Memory B cell (primary cell): ENCODE measurements at regions not wholly inside any gene's neighbourhood (a gene's known extent, or its start where the extent isn't known, plus 50 kb on each side); places are given as distances from the start of the nearest gene placed in this dataset.

Experiments used
- ATAC-seq: fragments of 150-1000 bp; cut with Tn5 transposase; 2 replicates; pipeline ENCODE4 v1.10.0; 2021; ENCODE audit warnings: low read depth, mild to moderate bottlenecking, moderate library complexity
- DNase-seq, 2 donors: peaks; one replicate each; pipeline ENCODE4 v3.0.0; 2022; ENCODE audit warnings: low spot score in 2 of 2
- H3K27ac Mint-ChIP-seq: one replicate; pipeline ENCODE4 v1.8.0; 2022; ENCODE audit warnings: mild to moderate bottlenecking, moderate library complexity, mixed read lengths
- H3K27me3 Mint-ChIP-seq: one replicate; pipeline ENCODE4 v1.8.0; 2022; ENCODE audit warnings: mixed read lengths
- H3K36me3 Mint-ChIP-seq: one replicate; pipeline ENCODE4 v1.8.0; 2022; ENCODE audit warnings: mild to moderate bottlenecking, mixed read lengths
- H3K4me1 Mint-ChIP-seq: one replicate; pipeline ENCODE4 v1.8.0; 2022; ENCODE audit warnings: mixed read lengths
- H3K4me3 Mint-ChIP-seq: one replicate; pipeline ENCODE4 v1.8.0; 2022; ENCODE audit warnings: mild to moderate bottlenecking, moderate library complexity, mixed read lengths
- H3K9me3 Mint-ChIP-seq: one replicate; pipeline ENCODE4 v1.8.0; 2022; ENCODE audit warnings: mixed read lengths

- ATAC-seq, result no peak
- H3K4me1 Mint-ChIP-seq, result peaks cover 3% of the 10 kb centered on the region
Measured at GRCh38 chr1:57991289-57991688, 555.2 kb downstream of the OMA1 start.

GRCh38 chr1:57989877-57990276, 556.6 kb downstream of the OMA1 start:
- no peaks in the 10 kb centered on the region for H3K36me3 Mint-ChIP-seq

More at GRCh38 chr1:57991289-57991688, 555.2 kb downstream of the OMA1 start:
- H3K9me3 Mint-ChIP-seq, result no peaks in the 10 kb centered on the region
- no peaks in the 10 kb centered on the region for H3K27me3 Mint-ChIP-seq
- DNase-seq, result no peak
- H3K27ac Mint-ChIP-seq, result no peak overlapping the region
- no peak overlapping the region for H3K4me3 Mint-ChIP-seq
- H3K36me3 Mint-ChIP-seq, result no peaks in the 10 kb centered on the region

GRCh38 chr1:57987523-57987922, 559.0 kb downstream of the OMA1 start:
- H3K4me1 Mint-ChIP-seq, result peaks cover 4% of the 10 kb centered on the region
- H3K27me3 Mint-ChIP-seq, result no peaks in the 10 kb centered on the region
- H3K27ac Mint-ChIP-seq, result peak overlapping the region; percentile 16
- H3K36me3 Mint-ChIP-seq, result no peaks in the 10 kb centered on the region
- no peak for DNase-seq
- H3K4me3 Mint-ChIP-seq, result no peak overlapping the region
- ATAC-seq, result no peak
- no peaks in the 10 kb centered on the region for H3K9me3 Mint-ChIP-seq

More at GRCh38 chr1:57989877-57990276, 556.6 kb downstream of the OMA1 start:
- H3K4me3 Mint-ChIP-seq, result no peak overlapping the region
- H3K9me3 Mint-ChIP-seq, result no peaks in the 10 kb centered on the region
- ATAC-seq, result no peak
- no peak for DNase-seq
- H3K27ac Mint-ChIP-seq, result no peak overlapping the region
- peaks cover 4% of the 10 kb centered on the region for H3K4me1 Mint-ChIP-seq
- H3K27me3 Mint-ChIP-seq, result no peaks in the 10 kb centered on the region

GRCh38 chr1:57986432-57986831, 560.1 kb downstream of the OMA1 start:
- ATAC-seq, result peak; percentile 97
- no peak overlapping the region for H3K27ac Mint-ChIP-seq

GRCh38 chr1:57984277-57984676, 560.4 kb upstream of the DAB1 start:
- H3K4me1 Mint-ChIP-seq, result peaks cover 4% of the 10 kb centered on the region
- no peaks in the 10 kb centered on the region for H3K9me3 Mint-ChIP-seq
- no peaks in the 10 kb centered on the region for H3K27me3 Mint-ChIP-seq
- ATAC-seq (no peak), DNase-seq (no peak)
- no peak overlapping the region for H3K4me3 Mint-ChIP-seq
- no peaks in the 10 kb centered on the region for H3K36me3 Mint-ChIP-seq
- no peak overlapping the region for H3K27ac Mint-ChIP-seq

More at GRCh38 chr1:57986432-57986831, 560.1 kb downstream of the OMA1 start:
- no peaks in the 10 kb centered on the region for H3K36me3 Mint-ChIP-seq
- peaks cover 4% of the 10 kb centered on the region for H3K4me1 Mint-ChIP-seq
- no peak overlapping the region for H3K4me3 Mint-ChIP-seq
- DNase-seq, result peak in 1 of 2 donors; percentile 23
- H3K9me3 Mint-ChIP-seq, result no peaks in the 10 kb centered on the region
- H3K27me3 Mint-ChIP-seq, result no peaks in the 10 kb centered on the region

GRCh38 chr1:57983441-57983840, 559.6 kb upstream of the DAB1 start:
- Mint-ChIP-seq H3K27ac (no peak overlapping the region), H3K36me3 (no peaks in the 10 kb centered on the region), H3K9me3 (no peaks in the 10 kb centered on the region), H3K4me3 (no peak overlapping the region), H3K27me3 (no peaks in the 10 kb centered on the region), H3K4me1 (peaks cover 4% of the 10 kb centered on the region)
- no peak for ATAC-seq
- no peak for DNase-seq

GRCh38 chr1:57982852-57983251, 559.0 kb upstream of the DAB1 start:
- Mint-ChIP-seq H3K4me3 (no peak overlapping the region), H3K9me3 (no peaks in the 10 kb centered on the region), H3K27ac (no peak overlapping the region), H3K4me1 (peaks cover 4% of the 10 kb centered on the region), H3K27me3 (no peaks in the 10 kb centered on the region), H3K36me3 (no peaks in the 10 kb centered on the region)
- no peak for ATAC-seq
- DNase-seq, result no peak

GRCh38 chr1:57976216-57976615, 552.4 kb upstream of the DAB1 start:
- Mint-ChIP-seq H3K27me3 (peaks cover 7% of the 10 kb centered on the region), H3K27ac (no peak overlapping the region), H3K4me3 (no peak overlapping the region), H3K9me3 (peaks cover 7% of the 10 kb centered on the region), H3K4me1 (no peaks in the 10 kb centered on the region), H3K36me3 (peaks cover 3% of the 10 kb centered on the region)
- no peak for ATAC-seq
- DNase-seq, result no peak

GRCh38 chr1:57968321-57968720, 544.5 kb upstream of the DAB1 start:
- H3K4me1 Mint-ChIP-seq, result no peaks in the 10 kb centered on the region
- no peaks in the 10 kb centered on the region for H3K36me3 Mint-ChIP-seq
- H3K27ac Mint-ChIP-seq, result no peak overlapping the region
- H3K4me3 Mint-ChIP-seq, result no peak overlapping the region
- no peak for ATAC-seq
- peaks cover 1% of the 10 kb centered on the region for H3K9me3 Mint-ChIP-seq
- DNase-seq, result no peak
- H3K27me3 Mint-ChIP-seq, result peaks cover 2% of the 10 kb centered on the region

- Mint-ChIP-seq H3K4me1 (no peaks in the 10 kb centered on the region), H3K9me3 (no peaks in the 10 kb centered on the region), H3K27ac (no peak overlapping the region), H3K27me3 (peaks cover 2% of the 10 kb centered on the region), H3K4me3 (no peak overlapping the region), H3K36me3 (no peaks in the 10 kb centered on the region)
- DNase-seq (no peak), ATAC-seq (no peak)
Measured at GRCh38 chr1:57966751-57967406, 543.0 kb upstream of the DAB1 start.

GRCh38 chr1:57966340-57966739, 542.5 kb upstream of the DAB1 start:
- H3K4me3 Mint-ChIP-seq, result no peak overlapping the region
- peaks cover 2% of the 10 kb centered on the region for H3K27me3 Mint-ChIP-seq
- DNase-seq (no peak), ATAC-seq (no peak)
- H3K36me3 Mint-ChIP-seq, result no peaks in the 10 kb centered on the region
- no peaks in the 10 kb centered on the region for H3K4me1 Mint-ChIP-seq
- no peak overlapping the region for H3K27ac Mint-ChIP-seq
- no peaks in the 10 kb centered on the region for H3K9me3 Mint-ChIP-seq

GRCh38 chr1:57963581-57963980, 539.7 kb upstream of the DAB1 start:
- Mint-ChIP-seq H3K4me3 (no peak overlapping the region), H3K27me3 (no peaks in the 10 kb centered on the region), H3K36me3 (no peaks in the 10 kb centered on the region), H3K9me3 (no peaks in the 10 kb centered on the region), H3K27ac (no peak overlapping the region), H3K4me1 (no peaks in the 10 kb centered on the region)
- no peak for ATAC-seq
- DNase-seq, result no peak

- DNase-seq, result no peak
- no peak overlapping the region for H3K27ac Mint-ChIP-seq
- no peaks in the 10 kb centered on the region for H3K4me1 Mint-ChIP-seq
- H3K9me3 Mint-ChIP-seq, result no peaks in the 10 kb centered on the region
- no peaks in the 10 kb centered on the region for H3K27me3 Mint-ChIP-seq
- no peak overlapping the region for H3K4me3 Mint-ChIP-seq
- no peak for ATAC-seq
- H3K36me3 Mint-ChIP-seq, result no peaks in the 10 kb centered on the region
Measured at GRCh38 chr1:57959531-57960241, 535.8 kb upstream of the DAB1 start.

GRCh38 chr1:57957576-57957975, 533.7 kb upstream of the DAB1 start:
- Mint-ChIP-seq H3K4me3 (no peak overlapping the region), H3K27ac (no peak overlapping the region), H3K36me3 (no peaks in the 10 kb centered on the region), H3K27me3 (no peaks in the 10 kb centered on the region), H3K4me1 (no peaks in the 10 kb centered on the region), H3K9me3 (no peaks in the 10 kb centered on the region)
- DNase-seq (no peak), ATAC-seq (no peak)

- Mint-ChIP-seq H3K4me3 (no peak overlapping the region), H3K4me1 (no peaks in the 10 kb centered on the region), H3K36me3 (no peaks in the 10 kb centered on the region), H3K9me3 (no peaks in the 10 kb centered on the region), H3K27ac (no peak overlapping the region), H3K27me3 (peaks cover 2% of the 10 kb centered on the region)
- DNase-seq, result no peak
- ATAC-seq, result no peak
Measured at GRCh38 chr1:57951390-57951789, 527.5 kb upstream of the DAB1 start.
